ENCODE measurements at regions not wholly inside any gene's neighbourhood (a gene's known extent, or its start where the extent isn't known, plus 50 kb on each side); places are given as distances from the start of the nearest gene placed in this dataset.

- no peak for TF ChIP-seq CTCF (IDR thresholded peaks at IDR 0.05)
- TF ChIP-seq POLR2A (IDR thresholded peaks at IDR 0.05) = no peak
These were observed 229.1 kb downstream of the SIM1 start for GRCh38 chr6:100235631-100236030.

Measured in tibial nerve (tissue), 3 donors.